Thyroid gland (tissue), 4 donors: ENCODE measurements at regions not wholly inside any gene's neighbourhood (a gene's known extent, or its start where the extent isn't known, plus 50 kb on each side); places are given as distances from the start of the nearest gene placed in this dataset.

ENCODE experiments used
- DNase-seq, 2 donors: peaks; one replicate each; pipeline ENCODE4 v3.0.0-alpha.2; 2019
- H3K27ac ChIP-seq, 3 donors: fragments of 200-600 bp; sonication (generic); 1 replicate in 2 of 3; 2 replicates in 1 of 3; pipeline ENCODE4 v1.5.1; 2016 to 2019; ENCODE audit warnings: mild to moderate bottlenecking in 1 of 3, moderate library complexity in 1 of 3
- H3K27me3 ChIP-seq: fragments of 200-600 bp; sonication (generic); one replicate; pipeline ENCODE4 v1.5.1; 2019
- H3K36me3 ChIP-seq, 2 donors: fragments of 200-600 bp; sonication (generic); one replicate each; pipeline ENCODE4 v1.5.1; 2016 to 2019
- H3K4me1 ChIP-seq, 2 donors: fragments of 200-600 bp; sonication (generic); one replicate each; pipeline ENCODE4 v1.5.1; 2017 to 2019
- H3K4me3 ChIP-seq, 3 donors: fragments of 200-600 bp; sonication (generic); replicated peaks in 1 of 3; 1 replicate in 2 of 3; 2 replicates in 1 of 3; pipeline ENCODE4 v1.5.1; 2016; ENCODE audit warnings: mild to moderate bottlenecking in 1 of 3
- H3K9me3 ChIP-seq: fragments of 200-600 bp; sonication (generic); one replicate; pipeline ENCODE4 v1.5.1; 2017
- POLR2A ChIP-seq, 2 donors: fragments of 450-650 bp; IDR thresholded peaks; one replicate each; pipeline ENCODE4 v1.6.1; 2017; ENCODE audit warnings: antibody characterized with exemption in 2 of 2, mild to moderate bottlenecking in 2 of 2, moderate library complexity in 1 of 2
- WGBS, 2 donors: methylation state at CpG; one replicate each; pipeline ENCODE4 v1.1.5; 2017; 5-methylcytosine and 5-hydroxymethylcytosine counted together
- intact Hi-C: fragments of 100-400 bp; cut with DNase I; formaldehyde crosslinking; loops from one replicate; pipeline ENCODE4 v1.15.1; 2023
- TF ChIP-seq, protein P1 (sequence below), 6 experiments: fragments of 200-600 bp in 3 of 6; fragments of 450-650 bp in 3 of 6; sonication (generic) in 3 of 6; IDR thresholded peaks; one replicate each; pipeline ENCODE4 v1.5.1; 2016 to 2019; ENCODE audit warnings: antibody characterized with exemption in 6 of 6, mild to moderate bottlenecking in 2 of 6, inconsistent platforms in 1 of 6, moderate library complexity in 1 of 6

DNA sequence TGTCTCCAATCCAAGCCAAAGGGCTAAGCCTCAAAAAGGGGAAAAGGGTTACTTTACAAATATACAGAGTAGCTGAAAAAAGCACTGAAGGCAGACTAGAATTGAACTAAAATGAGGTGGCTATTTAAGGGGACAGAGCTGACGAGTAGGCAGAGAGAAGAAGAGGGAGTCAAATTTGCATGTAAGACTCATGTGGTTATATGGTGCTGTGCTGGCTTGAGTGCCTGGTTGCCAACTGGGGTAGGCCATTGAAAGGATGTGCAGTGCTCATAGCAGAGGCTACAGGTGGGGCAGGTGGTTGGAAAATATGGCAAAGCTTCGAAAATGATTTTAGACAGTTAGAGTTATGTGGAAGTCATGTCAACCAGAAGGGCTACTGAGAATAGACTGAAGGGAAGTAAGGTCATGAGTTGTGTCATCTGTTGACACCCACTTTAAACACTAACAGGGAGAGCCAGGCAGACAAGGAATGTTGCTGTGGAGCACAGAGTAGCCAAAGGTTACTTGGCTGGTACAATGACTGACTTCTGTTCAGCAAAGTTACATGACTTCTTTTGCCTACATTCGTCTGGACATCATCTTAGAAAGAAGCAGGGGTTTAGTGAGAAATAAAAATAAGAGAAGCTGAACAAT, 1210.4 kb downstream of the ADGRL3 start:
- 80 to 85% methylated on average over 3 of the region's 3 CpGs for WGBS, 2 donors
- Histone ChIP-seq H3K27ac (no peak overlapping the region), H3K4me1 (no peaks in the 10 kb centered on the region), H3K27me3 (no peaks in the 10 kb centered on the region), H3K4me3 (no peak overlapping the region), H3K36me3 (no peaks in the 10 kb centered on the region), H3K9me3 (no peaks in the 10 kb centered on the region)
- intact Hi-C loops: no loop called here
- no peak for DNase-seq
- TF ChIP-seq POLR2A (IDR thresholded peaks at IDR 0.05): no peak
- TF ChIP-seq, protein P1, sequence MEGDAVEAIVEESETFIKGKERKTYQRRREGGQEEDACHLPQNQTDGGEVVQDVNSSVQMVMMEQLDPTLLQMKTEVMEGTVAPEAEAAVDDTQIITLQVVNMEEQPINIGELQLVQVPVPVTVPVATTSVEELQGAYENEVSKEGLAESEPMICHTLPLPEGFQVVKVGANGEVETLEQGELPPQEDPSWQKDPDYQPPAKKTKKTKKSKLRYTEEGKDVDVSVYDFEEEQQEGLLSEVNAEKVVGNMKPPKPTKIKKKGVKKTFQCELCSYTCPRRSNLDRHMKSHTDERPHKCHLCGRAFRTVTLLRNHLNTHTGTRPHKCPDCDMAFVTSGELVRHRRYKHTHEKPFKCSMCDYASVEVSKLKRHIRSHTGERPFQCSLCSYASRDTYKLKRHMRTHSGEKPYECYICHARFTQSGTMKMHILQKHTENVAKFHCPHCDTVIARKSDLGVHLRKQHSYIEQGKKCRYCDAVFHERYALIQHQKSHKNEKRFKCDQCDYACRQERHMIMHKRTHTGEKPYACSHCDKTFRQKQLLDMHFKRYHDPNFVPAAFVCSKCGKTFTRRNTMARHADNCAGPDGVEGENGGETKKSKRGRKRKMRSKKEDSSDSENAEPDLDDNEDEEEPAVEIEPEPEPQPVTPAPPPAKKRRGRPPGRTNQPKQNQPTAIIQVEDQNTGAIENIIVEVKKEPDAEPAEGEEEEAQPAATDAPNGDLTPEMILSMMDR (IDR thresholded peaks at IDR 0.05): no peak

GRCh38 chr4:62408454-62408853, 1208.3 kb downstream of the ADGRL3 start:
- DNase-seq: no peak
- H3K4me3 ChIP-seq: no peak overlapping the region
- H3K36me3 ChIP-seq: no peaks in the 10 kb centered on the region
- intact Hi-C loops: no loop called here
- H3K27ac ChIP-seq: no peak overlapping the region
- no peak for TF ChIP-seq POLR2A (IDR thresholded peaks at IDR 0.05)
- TF ChIP-seq, protein P1 (IDR thresholded peaks at IDR 0.05): no peak
- no peaks in the 10 kb centered on the region for H3K27me3 ChIP-seq
- H3K4me1 ChIP-seq: no peaks in the 10 kb centered on the region
- H3K9me3 ChIP-seq: no peaks in the 10 kb centered on the region

DNA sequence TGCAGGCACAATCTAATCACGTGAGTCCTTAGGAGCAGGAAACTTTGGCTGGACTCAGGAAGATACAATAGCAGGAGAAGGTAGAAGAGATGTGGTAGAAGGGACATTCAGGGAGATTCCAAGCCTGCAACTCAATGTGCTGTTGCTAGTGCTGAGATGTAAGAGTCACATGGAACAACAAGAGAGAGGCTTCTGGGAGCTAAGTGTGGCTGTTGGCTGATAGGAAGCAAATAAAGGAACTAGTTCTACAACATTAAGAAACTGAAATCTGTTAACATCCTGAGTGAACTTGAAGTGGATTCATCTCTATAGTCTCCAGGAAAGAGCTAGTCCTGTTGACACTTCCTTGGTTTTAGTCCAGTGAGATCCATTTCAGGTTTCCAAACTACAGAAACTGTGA, 1207.4 kb downstream of the ADGRL3 start:
- Histone ChIP-seq H3K4me1 (no peaks in the 10 kb centered on the region), H3K27ac (no peak overlapping the region), H3K27me3 (no peaks in the 10 kb centered on the region), H3K4me3 (no peak overlapping the region), H3K36me3 (no peaks in the 10 kb centered on the region), H3K9me3 (no peaks in the 10 kb centered on the region)
- no peak for DNase-seq
- WGBS, 2 donors: 63 to 88% methylated on average over 1 of the region's 1 CpG
- intact Hi-C loops: no loop called here
- TF ChIP-seq POLR2A (IDR thresholded peaks at IDR 0.05): no peak
- TF ChIP-seq, protein P1 (IDR thresholded peaks at IDR 0.05): no peak

- H3K27ac ChIP-seq: no peak overlapping the region
- no peaks in the 10 kb centered on the region for H3K27me3 ChIP-seq
- DNase-seq: no peak
- no peak overlapping the region for H3K4me3 ChIP-seq
- H3K9me3 ChIP-seq: no peaks in the 10 kb centered on the region
- intact Hi-C loops: no loop called here
- no peaks in the 10 kb centered on the region for H3K4me1 ChIP-seq
- H3K36me3 ChIP-seq: no peaks in the 10 kb centered on the region
- TF ChIP-seq, protein P1 (IDR thresholded peaks at IDR 0.05): no peak
- no peak for TF ChIP-seq POLR2A (IDR thresholded peaks at IDR 0.05)
Measured at GRCh38 chr4:62402088-62402806, 1202.1 kb downstream of the ADGRL3 start.

GRCh38 chr4:62399242-62399641, 1199.1 kb downstream of the ADGRL3 start:
- Histone ChIP-seq H3K9me3 (no peaks in the 10 kb centered on the region), H3K4me3 (no peak overlapping the region), H3K27ac (no peak overlapping the region), H3K36me3 (no peaks in the 10 kb centered on the region), H3K4me1 (no peaks in the 10 kb centered on the region), H3K27me3 (no peaks in the 10 kb centered on the region)
- WGBS, 2 donors: 47 to 57% methylated on average over 4 of the region's 4 CpGs
- TF ChIP-seq POLR2A (IDR thresholded peaks at IDR 0.05): no peak
- TF ChIP-seq, protein P1 (IDR thresholded peaks at IDR 0.05): no peak
- DNase-seq: no peak
- intact Hi-C loops: no loop called here
